Lower leg skin (tissue), 4 donors: ENCODE measurements at regions not wholly inside any gene's neighbourhood (a gene's known extent, or its start where the extent isn't known, plus 50 kb on each side); places are given as distances from the start of the nearest gene placed in this dataset.

Experiments used
- DNase-seq, 2 donors: peaks; one replicate each; pipeline ENCODE4 v3.0.0-alpha.2; 2019; ENCODE audit warnings: low spot score in 2 of 2
- H3K4me3 ChIP-seq: fragments of 200-600 bp; sonication (generic); 2 replicates; pipeline ENCODE4 v1.5.1; 2017; ENCODE audit warnings: mild to moderate bottlenecking, low read depth; ENCODE audit not compliant: poor library complexity, severe bottlenecking
- CTCF ChIP-seq, 3 donors: fragments of 450-650 bp; IDR thresholded peaks; one replicate each; pipeline ENCODE4 v1.5.1; 2016; ENCODE audit warnings: antibody characterized with exemption in 3 of 3, mild to moderate bottlenecking in 3 of 3, moderate library complexity in 2 of 3
- POLR2A ChIP-seq, 2 donors: fragments of 450-650 bp; IDR thresholded peaks; one replicate each; pipeline ENCODE4 v1.6.1; 2016 to 2017; ENCODE audit warnings: antibody characterized with exemption in 2 of 2, mild to moderate bottlenecking in 1 of 2, moderate library complexity in 1 of 2
- WGBS, 2 donors: methylation state at CpG; one replicate each; pipeline ENCODE4 v1.1.5; 2018; 5-methylcytosine and 5-hydroxymethylcytosine counted together
- intact Hi-C: fragments of 100-400 bp; cut with DNase I; formaldehyde crosslinking; loops from one replicate; pipeline ENCODE4 v1.15.0; 2023; ENCODE audit warnings: low total_unique reads

GRCh38 chr18:47531717-47532116, 280.3 kb upstream of the SKOR2 start:
- no peak for TF ChIP-seq POLR2A (IDR thresholded peaks at IDR 0.05)
- TF ChIP-seq CTCF (IDR thresholded peaks at IDR 0.05) = no peak
- 5 to 8% methylated on average over 18 to 23 of the region's 27 CpGs for WGBS, 2 donors
- no peak for DNase-seq
- intact Hi-C loops = no loop called here
- no peak overlapping the region for H3K4me3 ChIP-seq

GRCh38 chr18:47530695-47531094, 279.2 kb upstream of the SKOR2 start:
- intact Hi-C loops = no loop called here
- 88 to 95% methylated on average over 2 to 3 of the region's 3 CpGs for WGBS, 2 donors
- no peak for DNase-seq
- TF ChIP-seq POLR2A (IDR thresholded peaks at IDR 0.05) (no peak), CTCF (IDR thresholded peaks at IDR 0.05) (no peak)
- H3K4me3 ChIP-seq = no peak overlapping the region

GRCh38 chr18:47528343-47528742, 276.9 kb upstream of the SKOR2 start:
- intact Hi-C loops = no loop called here
- 83 to 92% methylated on average over 1 of the region's 1 CpG for WGBS, 2 donors
- TF ChIP-seq CTCF (IDR thresholded peaks at IDR 0.05) = no peak
- TF ChIP-seq POLR2A (IDR thresholded peaks at IDR 0.05) = no peak

GRCh38 chr18:47526147-47526546, 274.7 kb upstream of the SKOR2 start:
- no peak overlapping the region for H3K4me3 ChIP-seq
- 61 to 76% methylated on average over 24 of the region's 24 CpGs for WGBS, 2 donors
- intact Hi-C loops = no loop called here
- DNase-seq = no peak
- no peak for TF ChIP-seq CTCF (IDR thresholded peaks at IDR 0.05)
- TF ChIP-seq POLR2A (IDR thresholded peaks at IDR 0.05) = no peak

More at GRCh38 chr18:47528343-47528742, 276.9 kb upstream of the SKOR2 start:
- no peak for DNase-seq
- H3K4me3 ChIP-seq = no peak overlapping the region

- no peak overlapping the region for H3K4me3 ChIP-seq
- intact Hi-C loops = no loop called here
- TF ChIP-seq POLR2A (IDR thresholded peaks at IDR 0.05) (no peak), CTCF (IDR thresholded peaks at IDR 0.05) (no peak)
- no peak for DNase-seq
- WGBS, 2 donors = 91 to 93% methylated on average over 2 of the region's 2 CpGs
Measured at GRCh38 chr18:47522359-47522758, 270.9 kb upstream of the SKOR2 start.

DNA sequence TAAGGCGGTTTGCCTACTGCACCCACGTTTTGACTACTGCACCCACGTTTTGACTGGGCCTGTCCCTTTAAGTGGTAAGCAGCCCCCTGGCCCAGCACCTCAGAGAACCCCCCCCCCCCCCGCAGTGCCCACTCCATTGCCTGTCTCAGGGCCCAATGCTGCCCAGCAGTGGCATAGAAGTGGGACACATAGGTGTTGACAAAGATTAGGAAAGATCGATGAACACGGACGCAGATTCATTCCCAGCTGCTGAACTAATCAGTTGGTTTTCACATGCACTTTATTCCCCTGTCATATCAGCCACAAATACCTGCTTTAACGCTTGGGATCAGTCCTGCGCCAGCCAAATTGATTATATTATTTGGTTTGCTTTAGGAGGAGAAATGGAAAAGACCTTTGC, 268.8 kb upstream of the SKOR2 start:
- TF ChIP-seq POLR2A (IDR thresholded peaks at IDR 0.05) = no peak
- no peak for TF ChIP-seq CTCF (IDR thresholded peaks at IDR 0.05)
- 79 to 80% methylated on average over 9 of the region's 9 CpGs for WGBS, 2 donors
- intact Hi-C loops = no loop called here
- no peak for DNase-seq
- no peak overlapping the region for H3K4me3 ChIP-seq
